A673 (cell line): ENCODE measurements at regions not wholly inside any gene's neighbourhood (a gene's known extent, or its start where the extent isn't known, plus 50 kb on each side); places are given as distances from the start of the nearest gene placed in this dataset.

Source experiments
- CTCF ChIP-seq: fragments of 300-800, 200-600 bp; sonication (generic); conservative IDR thresholded peaks from 2 replicates; pipeline ENCODE4 v1.5.1; 2017; ENCODE audit warnings: low read depth, mild to moderate bottlenecking, antibody characterized with exemption, low read length, moderate library complexity, mixed read lengths
- EZH2 ChIP-seq: fragments of 200-600 bp; sonication (generic); IDR thresholded peaks from 2 replicates; pipeline ENCODE4 v1.6.1; 2017; ENCODE audit warnings: borderline replicate concordance, low read depth, mild to moderate bottlenecking, mixed read lengths, antibody characterized with exemption, low read length; ENCODE audit not compliant: poor library complexity, severe bottlenecking

GRCh38 chr12:22874151-22874550 is 249.2 kb downstream of the ETNK1 start:
- TF ChIP-seq CTCF (no peak), EZH2 (no peak)
